Smooth muscle cell (in vitro differentiated cells): ENCODE measurements at regions not wholly inside any gene's neighbourhood (a gene's known extent, or its start where the extent isn't known, plus 50 kb on each side); places are given as distances from the start of the nearest gene placed in this dataset.

ENCODE experiments used
- DNase-seq: peaks from one replicate; lab custom pipeline; 2025; ENCODE audit not compliant: unreplicated experiment; lab: John Stamatoyannopoulos, UW
- H2AFZ ChIP-seq: fragments of 200-600 bp; sonication (generic); 2 replicates; pipeline ENCODE4 v1.6.0; 2016; ENCODE audit warnings: antibody characterized with exemption, low read depth, mild to moderate bottlenecking
- H3F3A ChIP-seq: fragments of 200-600 bp; sonication (generic); 2 replicates; pipeline ENCODE4 v1.6.0; 2017; ENCODE audit warnings: antibody characterized with exemption, low read depth
- H3K27ac ChIP-seq: fragments of 200-600 bp; sonication (generic); 2 replicates; pipeline ENCODE4 v1.5.1; 2016; ENCODE audit warnings: low read depth, mild to moderate bottlenecking
- H3K27me3 ChIP-seq: fragments of 200-600 bp; sonication (generic); 2 replicates; pipeline ENCODE4 v1.6.1; 2016; ENCODE audit warnings: low read depth, mild to moderate bottlenecking
- H3K36me3 ChIP-seq: fragments of 200-600 bp; sonication (generic); 2 replicates; pipeline ENCODE4 v1.5.1; 2016; ENCODE audit warnings: low read depth
- H3K4me1 ChIP-seq: fragments of 200-600 bp; sonication (generic); 2 replicates; pipeline ENCODE4 v1.5.1; 2016; ENCODE audit warnings: low read depth
- H3K4me2 ChIP-seq: fragments of 200-600 bp; sonication (generic); 2 replicates; pipeline ENCODE4 v1.6.0; 2016; ENCODE audit warnings: mild to moderate bottlenecking
- H3K4me3 ChIP-seq: fragments of 200-600 bp; sonication (generic); 2 replicates; pipeline ENCODE4 v1.5.1; 2016; ENCODE audit warnings: mild to moderate bottlenecking
- H3K79me2 ChIP-seq: fragments of 200-600 bp; sonication (generic); 2 replicates; pipeline ENCODE4 v1.6.0; 2016; ENCODE audit warnings: low read depth, mild to moderate bottlenecking
- H3K9ac ChIP-seq: fragments of 200-600 bp; sonication (generic); 2 replicates; pipeline ENCODE4 v1.6.0; 2016; ENCODE audit warnings: low read depth
- H3K9me3 ChIP-seq: fragments of 200-600 bp; sonication (generic); replicated peaks from 2 replicates; pipeline ENCODE4 v1.5.1; 2016; ENCODE audit warnings: low read depth
- H4K20me1 ChIP-seq: fragments of 200-600 bp; sonication (generic); 2 replicates; pipeline ENCODE4 v1.6.0; 2016; ENCODE audit warnings: low read depth
- WGBS: methylation state at CpG from one replicate; pipeline ENCODE4 v1.1.7; 2016; ENCODE audit warnings: low lambda C conversion rate; 5-methylcytosine and 5-hydroxymethylcytosine counted together
- TF ChIP-seq, protein P1 (sequence below): fragments of 200-600 bp; sonication (generic); IDR thresholded peaks from 2 replicates; pipeline ENCODE4 v1.5.1; 2017; ENCODE audit warnings: borderline replicate concordance, mild to moderate bottlenecking, antibody characterized with exemption; ENCODE audit not compliant: insufficient read depth, poor library complexity, severe bottlenecking

DNA sequence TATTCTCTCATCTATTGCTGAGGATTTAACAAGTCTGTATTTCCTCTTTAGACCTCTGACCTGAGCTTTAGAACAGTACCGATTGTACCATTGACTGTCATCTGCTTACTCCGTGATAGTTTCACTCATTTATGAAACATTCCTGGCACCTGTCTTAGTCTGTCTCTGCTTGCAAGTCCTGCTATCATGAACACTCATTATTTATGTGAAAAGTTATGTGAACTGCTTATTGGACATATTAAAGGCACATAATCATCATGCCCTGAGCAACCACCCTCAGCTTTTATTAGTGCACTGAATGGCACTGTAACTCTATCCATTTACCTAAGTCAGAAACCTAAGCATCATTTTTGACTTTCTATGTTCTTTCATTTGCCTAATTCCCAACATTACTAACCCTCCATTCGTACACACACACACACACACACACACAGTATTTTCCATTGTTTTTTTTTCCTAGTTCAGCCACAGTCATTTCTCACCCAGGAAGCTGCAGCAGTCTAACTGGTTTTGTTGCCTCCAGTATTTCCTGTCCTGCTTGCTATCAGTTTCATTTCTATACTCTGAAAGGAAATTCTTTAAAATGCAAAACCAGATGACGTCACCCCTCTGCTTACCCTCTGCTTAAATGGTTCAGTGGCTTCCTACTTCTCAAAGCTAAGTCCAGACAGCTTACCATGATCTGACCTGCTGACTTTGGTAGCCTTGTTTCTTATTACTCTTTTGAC is 146.1 kb downstream of the HAUS1 start:
- Histone ChIP-seq H3K4me2 (peak overlapping the region; percentile 49), H3K79me2 (peaks cover 12% of the 10 kb centered on the region), H3K36me3 (no peaks in the 10 kb centered on the region), H3K4me1 (no peaks in the 10 kb centered on the region), H3K27ac (peak overlapping the region; percentile 77), H3K9me3 (no peaks in the 10 kb centered on the region), H4K20me1 (peaks cover 6% of the 10 kb centered on the region), H3F3A (no peaks in the 10 kb centered on the region), H3K4me3 (no peak overlapping the region), H3K27me3 (no peaks in the 10 kb centered on the region), H3K9ac (peak overlapping the region; percentile 53), H2AFZ (no peak overlapping the region)
- whole genome bisulfite sequencing: 45% methylated on average over 4 of the region's 4 CpGs
- TF ChIP-seq, protein P1, sequence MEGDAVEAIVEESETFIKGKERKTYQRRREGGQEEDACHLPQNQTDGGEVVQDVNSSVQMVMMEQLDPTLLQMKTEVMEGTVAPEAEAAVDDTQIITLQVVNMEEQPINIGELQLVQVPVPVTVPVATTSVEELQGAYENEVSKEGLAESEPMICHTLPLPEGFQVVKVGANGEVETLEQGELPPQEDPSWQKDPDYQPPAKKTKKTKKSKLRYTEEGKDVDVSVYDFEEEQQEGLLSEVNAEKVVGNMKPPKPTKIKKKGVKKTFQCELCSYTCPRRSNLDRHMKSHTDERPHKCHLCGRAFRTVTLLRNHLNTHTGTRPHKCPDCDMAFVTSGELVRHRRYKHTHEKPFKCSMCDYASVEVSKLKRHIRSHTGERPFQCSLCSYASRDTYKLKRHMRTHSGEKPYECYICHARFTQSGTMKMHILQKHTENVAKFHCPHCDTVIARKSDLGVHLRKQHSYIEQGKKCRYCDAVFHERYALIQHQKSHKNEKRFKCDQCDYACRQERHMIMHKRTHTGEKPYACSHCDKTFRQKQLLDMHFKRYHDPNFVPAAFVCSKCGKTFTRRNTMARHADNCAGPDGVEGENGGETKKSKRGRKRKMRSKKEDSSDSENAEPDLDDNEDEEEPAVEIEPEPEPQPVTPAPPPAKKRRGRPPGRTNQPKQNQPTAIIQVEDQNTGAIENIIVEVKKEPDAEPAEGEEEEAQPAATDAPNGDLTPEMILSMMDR: no peak
- DNase-seq: no peak

DNA sequence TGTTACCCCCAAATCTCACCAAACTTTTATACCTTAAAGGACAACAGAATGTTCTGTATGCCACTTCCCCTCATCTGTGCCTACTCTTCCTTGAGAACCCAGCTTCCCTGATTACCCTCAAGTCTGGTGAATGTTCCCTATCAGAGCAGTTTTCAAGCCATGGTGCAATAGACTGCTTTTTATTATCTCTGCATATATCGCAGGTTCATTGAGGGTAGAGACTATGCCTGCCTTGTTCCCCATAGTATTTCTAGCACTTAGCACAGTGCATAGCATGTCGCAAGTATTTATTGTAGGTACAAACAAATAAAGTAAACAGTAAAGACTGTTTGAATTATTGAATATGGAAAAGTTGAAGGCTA is 146.6 kb downstream of the HAUS1 start:
- H3K4me3 ChIP-seq: no peak overlapping the region
- TF ChIP-seq, protein P1: no peak
- no peaks in the 10 kb centered on the region for H3K36me3 ChIP-seq
- H3K4me2 ChIP-seq: peak overlapping the region; percentile 49
- no peaks in the 10 kb centered on the region for H3F3A ChIP-seq
- peak overlapping the region; percentile 53 for H3K9ac ChIP-seq
- peaks cover 4% of the 10 kb centered on the region for H4K20me1 ChIP-seq
- H3K27ac ChIP-seq: peak overlapping the region; percentile 77
- H3K9me3 ChIP-seq: no peaks in the 10 kb centered on the region
- H2AFZ ChIP-seq: no peak overlapping the region
- H3K79me2 ChIP-seq: peaks cover 12% of the 10 kb centered on the region
- DNase-seq: no peak
- H3K27me3 ChIP-seq: no peaks in the 10 kb centered on the region
- WGBS: 37% methylated on average over 2 of the region's 2 CpGs
- H3K4me1 ChIP-seq: no peaks in the 10 kb centered on the region

DNA sequence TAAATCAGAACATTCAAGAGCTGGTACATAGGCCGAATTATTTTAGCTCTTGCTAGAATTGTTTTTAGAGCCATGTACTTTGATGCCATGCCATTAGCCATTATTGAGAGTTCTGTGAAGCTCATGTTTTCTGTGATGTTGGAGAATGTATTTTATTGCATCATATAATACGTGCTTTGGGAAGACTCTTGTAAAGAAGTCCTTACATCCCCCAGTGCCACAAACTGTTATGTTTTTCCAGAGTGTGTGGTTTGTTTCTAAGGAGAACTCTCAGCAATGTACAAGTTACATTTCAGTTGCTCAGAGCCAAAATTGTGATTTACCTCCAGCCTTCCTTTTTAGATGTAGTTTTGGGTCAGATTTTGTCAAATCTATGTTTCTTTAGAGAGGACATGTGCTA is 148.6 kb downstream of the HAUS1 start:
- Histone ChIP-seq H4K20me1 (peaks cover 4% of the 10 kb centered on the region), H3K4me2 (no peak overlapping the region), H2AFZ (no peak overlapping the region), H3K79me2 (peaks cover 3% of the 10 kb centered on the region), H3K4me1 (no peaks in the 10 kb centered on the region), H3K27me3 (no peaks in the 10 kb centered on the region), H3F3A (no peaks in the 10 kb centered on the region), H3K36me3 (no peaks in the 10 kb centered on the region), H3K9me3 (no peaks in the 10 kb centered on the region), H3K4me3 (no peak overlapping the region), H3K27ac (peak overlapping the region; percentile 66), H3K9ac (peak overlapping the region; percentile 14)
- no peak for DNase-seq
- TF ChIP-seq, protein P1: no peak
- whole genome bisulfite sequencing: 71% methylated on average over 2 of the region's 2 CpGs

DNA sequence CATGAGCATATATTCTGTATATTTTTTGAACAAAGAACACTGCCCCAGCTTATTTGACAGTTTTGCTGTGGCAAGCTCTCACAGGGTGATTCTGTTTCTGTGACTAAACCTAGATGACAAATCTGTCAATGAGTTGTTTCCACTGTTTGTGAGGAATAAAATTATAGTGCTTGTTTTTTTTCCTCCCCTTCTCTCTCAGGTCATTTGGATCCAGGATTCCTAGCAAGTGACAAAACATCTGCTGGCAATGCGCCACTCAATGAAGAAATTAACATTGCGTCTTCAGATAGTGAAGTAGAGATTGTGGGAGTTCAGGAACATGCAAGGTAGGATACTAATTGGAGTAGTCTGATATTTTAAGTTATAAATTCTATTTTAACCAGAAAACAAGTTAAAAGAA is 149.3 kb downstream of the HAUS1 start:
- Histone ChIP-seq H3K79me2 (peaks cover 3% of the 10 kb centered on the region), H4K20me1 (peaks cover 11% of the 10 kb centered on the region), H3K36me3 (no peaks in the 10 kb centered on the region), H3K4me3 (no peak overlapping the region), H3K27me3 (no peaks in the 10 kb centered on the region), H3K27ac (peak overlapping the region; percentile 66), H3K9ac (no peak overlapping the region), H3K4me1 (no peaks in the 10 kb centered on the region), H3F3A (no peaks in the 10 kb centered on the region), H3K4me2 (no peak overlapping the region), H2AFZ (no peak overlapping the region), H3K9me3 (no peaks in the 10 kb centered on the region)
- TF ChIP-seq, protein P1: no peak
- DNase-seq: no peak
- WGBS: 89% methylated on average over 2 of the region's 2 CpGs
